Suprapubic skin (tissue), 3 donors: ENCODE measurements at regions not wholly inside any gene's neighbourhood (a gene's known extent, or its start where the extent isn't known, plus 50 kb on each side); places are given as distances from the start of the nearest gene placed in this dataset.

ENCODE experiments used
- CTCF ChIP-seq, 2 donors: fragments of 200-600 bp in 1 of 2; fragments of 450-650 bp in 1 of 2; sonication (generic) in 1 of 2; IDR thresholded peaks; one replicate each; pipeline ENCODE4 v1.5.1; 2016 to 2019; ENCODE audit warnings: antibody characterized with exemption in 2 of 2, mild to moderate bottlenecking in 1 of 2, moderate library complexity in 1 of 2
- POLR2A ChIP-seq, 2 donors: fragments of 450-650 bp; IDR thresholded peaks; one replicate each; pipeline ENCODE4 v1.6.1; 2017; ENCODE audit warnings: antibody characterized with exemption in 2 of 2, mild to moderate bottlenecking in 2 of 2, moderate library complexity in 2 of 2

DNA sequence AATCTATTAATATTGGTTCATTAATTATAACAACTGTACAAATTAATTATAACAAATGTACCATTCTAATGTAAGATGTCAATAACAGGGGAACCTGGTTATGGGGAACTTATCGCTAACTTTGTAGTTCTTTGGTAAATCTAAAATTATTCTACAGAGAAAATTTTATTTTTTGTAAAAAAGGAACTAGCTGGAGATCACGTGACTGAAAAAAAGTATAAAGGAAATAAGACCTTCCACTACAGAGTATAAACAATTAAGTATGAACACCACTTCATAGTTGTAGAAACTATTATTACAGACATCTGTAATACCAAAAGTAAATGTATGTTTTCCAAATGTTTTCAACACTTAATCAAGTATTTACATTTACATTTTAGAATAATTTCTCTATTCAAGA lies 77.9 kb upstream of the DKK2 start:
- no peak for TF ChIP-seq CTCF (IDR thresholded peaks at IDR 0.05)
- TF ChIP-seq POLR2A (IDR thresholded peaks at IDR 0.05) = no peak
